ENCODE measurements at regions not wholly inside any gene's neighbourhood (a gene's known extent, or its start where the extent isn't known, plus 50 kb on each side); places are given as distances from the start of the nearest gene placed in this dataset.

DNA sequence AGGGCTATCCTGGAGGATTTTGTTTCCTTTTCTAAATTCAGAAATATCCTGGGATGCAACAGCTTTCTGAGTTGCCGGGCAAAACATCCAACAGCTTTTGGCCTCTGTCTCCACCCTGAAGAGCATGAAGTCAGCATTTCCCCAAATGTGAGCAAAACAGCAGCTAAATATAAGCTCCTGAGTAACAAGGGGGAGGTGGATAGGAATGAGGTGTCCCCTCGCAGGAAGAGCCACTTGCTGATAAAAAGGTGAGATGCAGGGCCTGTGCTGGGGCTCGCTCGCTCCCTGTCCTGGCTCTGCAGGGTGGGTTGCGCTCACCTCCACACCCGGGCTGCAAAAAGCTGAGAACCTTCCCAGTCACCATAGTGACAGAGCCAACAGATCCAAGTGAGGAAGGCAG, 264.3 kb downstream of the ZEB1 start:
- peak in 2 of 3 donors; percentile 73 to 79 for DNase-seq

DNA sequence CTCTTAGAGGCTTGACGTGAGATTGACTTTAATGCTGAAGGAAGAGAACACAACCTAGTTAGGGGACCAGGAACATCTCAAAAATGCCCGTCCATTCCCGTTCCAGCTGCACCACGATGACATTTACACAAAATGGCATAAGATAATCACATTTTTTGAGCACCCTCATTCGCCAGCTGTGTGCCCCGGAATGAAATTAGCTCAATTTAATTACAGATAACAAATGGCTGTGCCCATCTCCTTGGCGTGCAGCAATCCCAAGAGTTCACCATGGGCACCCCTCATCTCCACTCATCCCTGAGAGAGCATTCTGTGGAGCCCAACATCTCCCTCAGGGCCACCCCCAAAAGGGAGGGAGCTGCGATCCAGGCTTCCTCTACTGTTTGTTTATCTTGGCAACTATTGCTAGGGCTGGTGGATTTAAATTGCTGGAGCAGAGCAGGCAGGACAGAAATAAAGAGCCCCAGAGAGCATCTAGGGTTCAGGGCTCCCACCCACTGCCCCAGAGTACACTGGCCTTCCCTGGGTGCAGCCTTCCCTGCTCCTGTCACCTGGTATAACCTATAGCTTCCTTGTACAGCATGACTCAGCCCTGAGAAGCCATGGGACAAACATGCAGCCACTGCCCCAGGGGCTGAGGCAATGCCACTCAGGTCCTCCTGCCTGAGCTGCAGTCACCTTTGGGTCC, 263.5 kb downstream of the ZEB1 start:
- DNase-seq = peak in 1 of 3 donors; percentile 76

DNA sequence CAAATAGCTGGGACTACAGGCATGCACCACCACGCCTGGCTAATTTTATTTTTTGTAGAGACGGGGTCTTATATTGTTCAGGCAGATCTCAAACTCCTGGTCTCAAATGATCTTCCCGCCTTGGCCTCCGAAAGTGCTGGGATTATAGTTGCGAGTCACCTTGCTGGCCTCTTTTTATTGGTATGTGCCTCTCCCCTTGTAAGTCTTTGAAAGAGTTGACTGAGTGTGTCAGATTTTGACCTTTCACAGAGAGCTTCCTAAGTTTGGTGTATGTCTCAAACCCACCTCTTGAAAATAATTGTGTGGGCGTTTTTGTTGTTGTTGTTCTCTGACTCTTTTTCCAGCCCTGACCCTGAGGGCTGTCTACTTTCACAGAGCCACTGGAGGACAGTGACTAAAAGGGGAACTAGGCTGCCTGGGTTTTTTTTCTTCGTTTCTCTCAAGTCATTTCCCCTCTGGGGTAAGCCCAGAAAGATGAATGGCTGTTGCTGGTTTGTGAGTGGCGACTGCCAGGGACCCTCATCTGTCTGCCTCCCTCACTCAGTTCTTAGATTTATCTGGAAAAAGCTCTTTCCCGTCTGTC, 262.8 kb downstream of the ZEB1 start:
- peak in 1 of 3 donors; percentile 48 for DNase-seq

DNA sequence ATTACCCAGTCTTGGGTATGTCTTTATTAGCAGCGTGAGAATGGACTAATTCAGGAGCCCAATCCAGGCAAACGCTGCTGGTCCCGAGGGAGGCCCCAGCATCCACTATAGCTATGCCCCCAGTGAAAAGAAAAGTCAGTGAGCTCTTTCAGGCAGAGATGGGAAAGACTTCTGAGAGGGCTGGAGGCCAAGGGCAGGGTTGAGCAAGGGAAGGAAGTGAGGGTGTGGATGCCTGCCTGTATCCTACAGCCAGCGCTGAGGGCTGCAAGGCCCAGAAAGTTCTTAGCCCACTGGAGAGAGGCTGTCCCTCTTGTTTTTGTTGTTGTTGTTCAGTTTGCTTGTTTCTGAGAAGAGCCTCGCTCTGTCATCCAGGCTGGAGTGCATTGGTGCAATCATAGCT, 261.6 kb downstream of the ZEB1 start:
- DNase-seq = no peak
